ENCODE measurements at regions not wholly inside any gene's neighbourhood (a gene's known extent, or its start where the extent isn't known, plus 50 kb on each side); places are given as distances from the start of the nearest gene placed in this dataset.
"Not testable (repeated sequence)": the region's sequence is repeated elsewhere in the genome, so short reads cannot be mapped to it uniquely, and the experiment has no call there.

GRCh38 chrX:150213481-150214030 is 149.6 kb upstream of the MAMLD1 start:
- no peak for DNase-seq (ENCODE audit: low spot score)

- not testable (repeated sequence) for DNase-seq (ENCODE audit: low spot score)
Observed at GRCh38 chrX:150216000-150216399, 147.1 kb upstream of the MAMLD1 start.

- DNase-seq (ENCODE audit: low spot score), result no peak
Observed at GRCh38 chrX:150216716-150217115, 146.4 kb upstream of the MAMLD1 start.

GRCh38 chrX:150217609-150218008 is 145.5 kb upstream of the MAMLD1 start:
- no peak for DNase-seq (ENCODE audit: low spot score)

- DNase-seq (ENCODE audit: low spot score), result peak; percentile 35
Observed at GRCh38 chrX:150219374-150220185, 143.5 kb upstream of the MAMLD1 start.

GRCh38 chrX:150223176-150224015 is 139.7 kb upstream of the MAMLD1 start:
- DNase-seq (ENCODE audit: low spot score), result no peak

- DNase-seq (ENCODE audit: low spot score), result no peak
Observed at GRCh38 chrX:150224676-150225075, 138.4 kb upstream of the MAMLD1 start.

- no peak for DNase-seq (ENCODE audit: low spot score)
Observed at GRCh38 chrX:150225266-150225665, 137.9 kb upstream of the MAMLD1 start.

GRCh38 chrX:150225756-150226155 is 137.4 kb upstream of the MAMLD1 start:
- DNase-seq (ENCODE audit: low spot score), result no peak

GRCh38 chrX:150226223-150226965 is 136.7 kb upstream of the MAMLD1 start:
- DNase-seq (ENCODE audit: low spot score), result no peak

- no peak for DNase-seq (ENCODE audit: low spot score)
Observed at GRCh38 chrX:150227321-150227860, 135.7 kb upstream of the MAMLD1 start.

- DNase-seq (ENCODE audit: low spot score), result no peak
Observed at GRCh38 chrX:150227873-150228410, 135.2 kb upstream of the MAMLD1 start.

- no peak for DNase-seq (ENCODE audit: low spot score)
Observed at GRCh38 chrX:150228431-150228830, 134.7 kb upstream of the MAMLD1 start.

- DNase-seq (ENCODE audit: low spot score), result no peak
Observed at GRCh38 chrX:150229030-150229429, 134.1 kb upstream of the MAMLD1 start.

GRCh38 chrX:150229481-150229880 is 133.6 kb upstream of the MAMLD1 start:
- no peak for DNase-seq (ENCODE audit: low spot score)

GRCh38 chrX:150230952-150231351 is 132.2 kb upstream of the MAMLD1 start:
- not testable (repeated sequence) for DNase-seq (ENCODE audit: low spot score)

GRCh38 chrX:150231368-150231767 is 131.7 kb upstream of the MAMLD1 start:
- not testable (repeated sequence) for DNase-seq (ENCODE audit: low spot score)

- DNase-seq (ENCODE audit: low spot score), result not testable (repeated sequence)
Observed at GRCh38 chrX:150232222-150232621, 130.9 kb upstream of the MAMLD1 start.

- DNase-seq (ENCODE audit: low spot score), result no peak
Observed at GRCh38 chrX:150234126-150234525, 129.0 kb upstream of the MAMLD1 start.

GRCh38 chrX:150236327-150236726 is 126.8 kb upstream of the MAMLD1 start:
- DNase-seq (ENCODE audit: low spot score), result no peak

GRCh38 chrX:150238632-150239382 is 124.3 kb upstream of the MAMLD1 start:
- DNase-seq (ENCODE audit: low spot score), result no peak
